Panc1 (cell line): ENCODE measurements at regions not wholly inside any gene's neighbourhood (a gene's known extent, or its start where the extent isn't known, plus 50 kb on each side); places are given as distances from the start of the nearest gene placed in this dataset.

Experiments
- ATAC-seq: fragments of 200-7000 bp; cut with Tn5 transposase; 2 replicates; pipeline ENCODE4 v1.9.1; 2020; ENCODE audit warnings: mild to moderate bottlenecking, moderate library complexity
- BruUV-seq: library from RNA; stranded (reverse); fragments of 400-500 nt; replicated peaks from 2 replicates; lab custom pipeline; 2021; lab: Mats Ljungman, UMichigan
- CTCF ChIA-PET: fragments of 300-600 bp; sonication (Branson Sonifier 250); formaldehyde crosslinking; loops from one replicate; lab custom pipeline; 2022; ENCODE audit warnings: antibody characterized with exemption; lab: Charles Lee
- POLR2A ChIA-PET: fragments of 300-600 bp; sonication (Branson Sonifier 250); formaldehyde crosslinking; loops from one replicate; lab custom pipeline; 2022; ENCODE audit warnings: antibody characterized with exemption; lab: Charles Lee
- DNase-seq: peaks from one replicate; pipeline ENCODE4 v3.0.0-alpha.2; 2010; ENCODE audit warnings: low read depth, low spot score
- H3K27ac ChIP-seq: 2 replicates; pipeline ENCODE4 v1.5.1; 2011; ENCODE audit warnings: mild to moderate bottlenecking, low read length, inconsistent platforms
- H3K27me3 ChIP-seq: fragments of 200-500 bp; sonication (Bioruptor generic); 2 replicates; pipeline ENCODE4 v1.6.0; 2014; ENCODE audit warnings: low read length, inconsistent platforms; ENCODE audit not compliant: control insufficient read depth, insufficient read depth
- H3K36me3 ChIP-seq: fragments of 200-500 bp; sonication (Bioruptor generic); 2 replicates; pipeline ENCODE4 v1.5.1; 2014; ENCODE audit warnings: inconsistent platforms, mild to moderate bottlenecking, low read length, moderate library complexity; ENCODE audit not compliant: control insufficient read depth, insufficient read depth
- H3K4me1 ChIP-seq: 2 replicates; pipeline ENCODE4 v1.5.1; 2011; ENCODE audit warnings: inconsistent platforms, mild to moderate bottlenecking, low read length, moderate library complexity; ENCODE audit not compliant: control insufficient read depth, insufficient read depth
- H3K4me3 ChIP-seq, 2 experiments: 2 replicates each; pipeline ENCODE4 v1.5.1; 2011 to 2012; ENCODE audit warnings: low read depth in 2 of 2, low read length in 2 of 2, mild to moderate bottlenecking in 2 of 2, inconsistent platforms in 1 of 2, moderate library complexity in 1 of 2
- H3K9me3 ChIP-seq: fragments of 200-500 bp; sonication (Bioruptor generic); 2 replicates; pipeline ENCODE4 v1.5.1; 2014; ENCODE audit warnings: low read depth, mild to moderate bottlenecking, inconsistent platforms, low read length, moderate library complexity; ENCODE audit not compliant: control insufficient read depth, insufficient read depth
- CTCF ChIP-seq: fragments of 450-650 bp; IDR thresholded peaks from 2 replicates; pipeline ENCODE4 v1.5.1; 2017; ENCODE audit warnings: mild to moderate bottlenecking
- POLR2AphosphoS5 ChIP-seq: IDR thresholded peaks from 2 replicates; pipeline ENCODE4 v1.6.1; 2012; ENCODE audit warnings: mild to moderate bottlenecking, low read depth, low read length, moderate library complexity
- REST ChIP-seq, 2 experiments: IDR thresholded peaks; 2 replicates each; pipeline ENCODE4 v1.6.1; 2011 to 2012; ENCODE audit warnings: low read depth in 2 of 2, control low read depth in 1 of 2, low read length in 1 of 2, mild to moderate bottlenecking in 1 of 2, moderate library complexity in 1 of 2; ENCODE audit not compliant: insufficient read depth in 1 of 2
- SIN3A ChIP-seq: IDR thresholded peaks from 2 replicates; pipeline ENCODE4 v1.6.1; 2012; ENCODE audit warnings: low read depth, mild to moderate bottlenecking, low read length, moderate library complexity, borderline replicate concordance; ENCODE audit not compliant: insufficient read depth
- TCF7L2 ChIP-seq: IDR thresholded peaks from 2 replicates; pipeline ENCODE4 v1.6.1; 2011; ENCODE audit warnings: mild to moderate bottlenecking, low read depth, low read length, inconsistent platforms
- in situ Hi-C: cut with HindIII; loops from 2 replicates; pipeline ENCODE4 v1.10.0; 2016; ENCODE audit warnings: low sequenced_read_pairs, low pct_unique_long_range_greater_than_20kb
- intact Hi-C: fragments of 100-400 bp; cut with micrococcal nuclease; formaldehyde crosslinking; loops from one replicate; pipeline ENCODE4 v1.10.0; 2022; ENCODE audit not compliant: unreplicated experiment

GRCh38 chr15:95825208-95825607 is 505.3 kb upstream of the NR2F2 start:
- CTCF ChIA-PET, result no interaction called here
- Histone ChIP-seq H3K4me3 (no peak overlapping the region), H3K36me3 (no peaks in the 10 kb centered on the region), H3K27ac (no peak overlapping the region), H3K27me3 (no peaks in the 10 kb centered on the region), H3K4me1 (no peaks in the 10 kb centered on the region), H3K9me3 (no peaks in the 10 kb centered on the region)
- intact Hi-C loops (no loop called here), in situ Hi-C loops (no loop called here)
- no peak for TF ChIP-seq POLR2AphosphoS5
- TF ChIP-seq TCF7L2, result no peak
- TF ChIP-seq CTCF, result no peak
- no peak for TF ChIP-seq REST (IDR thresholded peaks at IDR 0.05; ENCODE audit: insufficient read depth in 1 of 2, low read depth in 2 of 2, low read length in 1 of 2)
- TF ChIP-seq SIN3A, result no peak
- POLR2A ChIA-PET, result interaction anchor here (0.5 kb wide), 1 partner anchor 214 kb away, joined by 4 read pairs; no protein-coding TSS in a partner anchor
- DNase-seq (no peak), ATAC-seq (no peak)
- BruUV-seq, result no TSS peak

GRCh38 chr15:95825671-95826411 is 504.7 kb upstream of the NR2F2 start:
- DNase-seq, result no peak
- Histone ChIP-seq H3K4me1 (no peaks in the 10 kb centered on the region), H3K4me3 (no peak overlapping the region), H3K27ac (no peak overlapping the region), H3K27me3 (no peaks in the 10 kb centered on the region), H3K9me3 (no peaks in the 10 kb centered on the region), H3K36me3 (no peaks in the 10 kb centered on the region)
- TF ChIP-seq REST (IDR thresholded peaks at IDR 0.05; ENCODE audit: insufficient read depth in 1 of 2, low read depth in 2 of 2, low read length in 1 of 2) (no peak), TCF7L2 (no peak), POLR2AphosphoS5 (no peak), CTCF (no peak), SIN3A (no peak)
- POLR2A ChIA-PET, result no interaction called here
- in situ Hi-C loops, result no loop called here
- CTCF ChIA-PET, result no interaction called here
- BruUV-seq, result no TSS peak
- intact Hi-C loops, result no loop called here
- no peak for ATAC-seq
